GM21515 (cell line): ENCODE measurements at regions not wholly inside any gene's neighbourhood (a gene's known extent, or its start where the extent isn't known, plus 50 kb on each side); places are given as distances from the start of the nearest gene placed in this dataset.
"Not testable (repeated sequence)": the region's sequence is repeated elsewhere in the genome, so short reads cannot be mapped to it uniquely, and the experiment has no call there.

Experiments
- ATAC-seq: cut with Tn5 transposase; IDR thresholded peaks from one replicate; pipeline ENCODE4 v1.9.1; 2021; ENCODE audit not compliant: unreplicated experiment

- ATAC-seq = peak; percentile 69
Observed at GRCh38 chr2:62334440-62335058, 138.6 kb downstream of the B3GNT2 start.

GRCh38 chr2:62334009-62334408 lies 138.1 kb downstream of the B3GNT2 start:
- ATAC-seq = no peak

GRCh38 chr2:62330959-62331358 lies 135.0 kb downstream of the B3GNT2 start:
- no peak for ATAC-seq

GRCh38 chr2:62329797-62330196 lies 133.9 kb downstream of the B3GNT2 start:
- ATAC-seq = no peak

GRCh38 chr2:62326735-62327134 lies 130.8 kb downstream of the B3GNT2 start:
- no peak for ATAC-seq

GRCh38 chr2:62325398-62325797 lies 129.5 kb downstream of the B3GNT2 start:
- ATAC-seq = no peak

- ATAC-seq = no peak
Observed at GRCh38 chr2:62321380-62322289, 125.7 kb downstream of the B3GNT2 start.

GRCh38 chr2:62320657-62321357 lies 124.9 kb downstream of the B3GNT2 start:
- no peak for ATAC-seq

GRCh38 chr2:62320137-62320536 lies 124.2 kb downstream of the B3GNT2 start:
- not testable (repeated sequence) for ATAC-seq

- no peak for ATAC-seq
Observed at GRCh38 chr2:62319070-62319469, 123.2 kb downstream of the B3GNT2 start.

GRCh38 chr2:62315476-62315875 lies 119.6 kb downstream of the B3GNT2 start:
- ATAC-seq = no peak

GRCh38 chr2:62314291-62314690 lies 118.4 kb downstream of the B3GNT2 start:
- no peak for ATAC-seq

- ATAC-seq = peak; percentile 80
Observed at GRCh38 chr2:62313449-62314227, 117.7 kb downstream of the B3GNT2 start.

- peak; percentile 62 for ATAC-seq
Observed at GRCh38 chr2:62309465-62310091, 113.7 kb downstream of the B3GNT2 start.

GRCh38 chr2:62309081-62309464 lies 113.2 kb downstream of the B3GNT2 start:
- ATAC-seq = no peak

GRCh38 chr2:62307469-62308389 lies 111.8 kb downstream of the B3GNT2 start:
- no peak for ATAC-seq

- ATAC-seq = no peak
Observed at GRCh38 chr2:62306751-62307468, 111.0 kb downstream of the B3GNT2 start.

- no peak for ATAC-seq
Observed at GRCh38 chr2:62305421-62306176, 109.7 kb downstream of the B3GNT2 start.
